DMS114 treated with DMSO at 0.1 percent for 48 hours (cell line): ENCODE measurements at regions not wholly inside any gene's neighbourhood (a gene's known extent, or its start where the extent isn't known, plus 50 kb on each side); places are given as distances from the start of the nearest gene placed in this dataset.

ENCODE experiments used
- DNase-seq: peaks from one replicate; lab custom pipeline; 2025; ENCODE audit not compliant: unreplicated experiment; lab: John Stamatoyannopoulos, UW

DNA sequence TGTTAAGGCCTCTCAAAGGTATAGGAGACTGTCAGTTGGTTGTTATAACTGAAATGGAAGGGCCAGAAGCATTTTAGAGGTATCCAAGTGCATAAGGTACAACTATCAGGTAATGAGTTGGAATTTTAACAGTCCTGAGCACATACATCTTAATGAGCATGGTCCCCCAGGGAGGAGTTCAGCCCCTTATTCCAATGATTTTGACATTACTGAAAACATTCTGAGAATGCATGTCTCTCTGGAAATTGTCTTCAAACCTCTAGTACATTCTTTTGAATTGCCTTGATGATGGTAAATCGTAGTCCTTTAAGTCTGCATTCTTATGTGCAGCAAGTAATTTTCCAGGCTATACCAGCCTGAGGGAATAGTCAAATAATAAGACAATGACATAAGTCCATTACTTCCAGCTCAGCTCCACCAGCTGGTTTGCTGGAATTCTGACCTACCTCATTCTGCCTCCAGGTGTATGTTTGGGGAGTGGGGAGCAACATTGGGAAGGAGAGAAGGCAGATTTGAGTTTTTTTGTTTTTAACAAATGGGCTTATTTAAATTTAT is 239.2 kb downstream of the MSRB3 start:
- DNase-seq = no peak

DNA sequence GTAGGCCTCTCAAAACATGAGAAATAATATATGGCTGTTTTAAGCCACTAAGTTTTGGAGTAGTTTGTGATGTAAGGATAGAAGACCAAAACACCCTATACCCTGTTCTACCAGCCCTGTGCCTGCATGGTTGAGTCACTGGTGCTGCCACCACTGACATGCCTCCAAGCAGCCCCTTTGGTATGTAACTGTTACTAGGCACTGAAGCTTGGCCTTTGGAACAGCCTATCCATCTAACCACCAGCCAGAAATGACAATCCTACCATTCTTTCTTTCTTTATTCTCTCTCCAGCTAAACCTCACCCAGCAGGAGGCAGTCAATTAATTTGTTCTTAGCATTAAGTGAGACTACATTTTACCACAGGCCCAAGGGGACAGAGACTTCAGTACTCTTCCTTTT is 240.3 kb downstream of the MSRB3 start:
- no peak for DNase-seq

- DNase-seq = no peak
These were observed 242.2 kb downstream of the MSRB3 start for GRCh38 chr12:65520658-65521057.

GRCh38 chr12:65522956-65523860 is 244.7 kb downstream of the MSRB3 start:
- DNase-seq = no peak

GRCh38 chr12:65524666-65525065 is 246.2 kb downstream of the MSRB3 start:
- no peak for DNase-seq

DNA sequence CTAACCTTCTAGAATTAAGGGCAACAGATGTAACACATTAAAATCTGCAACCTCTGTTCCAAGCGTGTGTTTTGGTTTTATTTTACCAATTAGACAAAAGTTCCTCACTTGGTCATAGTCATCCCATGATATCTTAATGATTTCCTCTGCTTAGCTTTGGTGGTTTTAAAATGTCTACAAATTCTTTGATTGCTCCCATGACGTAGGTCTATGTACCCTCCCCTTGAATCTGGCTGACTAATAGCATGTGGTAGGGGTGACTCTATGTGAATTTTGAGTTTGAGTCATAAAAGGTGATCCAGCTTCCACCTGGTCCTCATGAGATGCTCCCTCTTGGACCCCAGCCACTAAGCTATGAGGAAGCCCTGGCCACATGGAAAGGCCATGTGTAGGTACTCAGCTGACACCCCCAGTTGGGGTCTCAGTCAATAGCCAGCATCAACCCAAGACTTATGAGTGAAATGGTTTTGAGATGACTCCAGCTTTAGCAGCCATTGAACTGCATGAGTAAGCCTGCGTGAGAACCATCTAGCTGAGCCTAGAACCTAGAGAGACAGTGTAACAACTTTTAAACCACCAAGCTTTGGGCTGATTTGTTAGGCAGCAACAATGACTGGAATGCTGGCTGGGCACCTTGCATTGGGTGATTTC is 247.1 kb downstream of the MSRB3 start:
- DNase-seq = no peak

GRCh38 chr12:65526311-65526710 is 247.8 kb downstream of the MSRB3 start:
- no peak for DNase-seq

GRCh38 chr12:65528127-65528526 is 249.6 kb downstream of the MSRB3 start:
- no peak for DNase-seq

DNA sequence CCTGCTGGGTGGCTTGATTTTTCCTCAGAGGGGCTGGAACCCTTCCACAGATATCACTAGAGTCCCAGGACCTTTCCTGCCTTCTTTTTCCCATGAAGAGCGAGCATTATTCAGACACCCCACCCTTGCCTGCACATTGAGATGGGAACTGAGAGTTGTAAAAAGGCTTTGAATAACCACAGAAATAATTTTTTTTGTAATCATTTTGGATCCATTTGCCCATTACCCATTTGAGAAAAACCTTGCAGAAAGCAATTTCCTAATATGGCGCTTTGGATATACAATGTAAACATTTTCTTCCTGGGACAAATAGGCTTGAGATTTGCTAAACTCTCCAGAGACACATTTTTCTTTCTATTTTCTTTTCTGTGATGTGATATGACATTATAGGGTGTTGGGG is 250.6 kb downstream of the MSRB3 start:
- no peak for DNase-seq

DNA sequence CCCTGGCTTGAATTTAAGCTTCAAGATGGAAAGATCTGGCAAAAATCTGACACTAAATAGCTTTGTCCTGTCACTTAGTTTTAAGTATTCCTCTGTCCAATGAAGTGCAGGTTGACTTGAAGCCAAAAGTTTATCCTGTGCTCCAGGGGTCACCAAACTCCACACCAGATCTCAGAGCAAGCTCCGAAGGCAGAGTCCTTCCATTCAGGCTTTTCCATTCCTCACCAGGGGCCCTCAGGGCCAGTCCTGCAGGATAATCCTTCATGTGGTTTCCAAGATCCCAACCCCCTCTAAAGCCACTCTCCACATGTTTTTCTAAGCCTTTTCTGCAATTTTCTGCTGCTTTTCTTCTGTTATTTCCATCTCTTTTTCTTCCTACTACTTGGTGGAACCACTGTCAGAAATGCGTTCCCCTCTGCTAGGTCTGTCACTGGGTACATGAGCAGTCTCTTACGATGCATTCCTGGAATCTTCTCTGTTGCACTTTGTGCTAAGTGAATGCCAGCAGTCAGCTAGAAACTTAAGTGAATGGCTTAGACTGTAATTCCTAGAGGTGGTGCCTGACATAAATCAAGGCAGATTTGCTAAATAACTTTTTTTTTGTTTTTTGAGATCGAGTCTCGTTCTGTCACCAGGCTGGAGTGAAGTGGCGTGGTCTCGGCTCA is 251.4 kb downstream of the MSRB3 start:
- DNase-seq = peak; percentile 72

GRCh38 chr12:65532162-65532561 is 253.7 kb downstream of the MSRB3 start:
- peak; percentile 29 for DNase-seq

DNA sequence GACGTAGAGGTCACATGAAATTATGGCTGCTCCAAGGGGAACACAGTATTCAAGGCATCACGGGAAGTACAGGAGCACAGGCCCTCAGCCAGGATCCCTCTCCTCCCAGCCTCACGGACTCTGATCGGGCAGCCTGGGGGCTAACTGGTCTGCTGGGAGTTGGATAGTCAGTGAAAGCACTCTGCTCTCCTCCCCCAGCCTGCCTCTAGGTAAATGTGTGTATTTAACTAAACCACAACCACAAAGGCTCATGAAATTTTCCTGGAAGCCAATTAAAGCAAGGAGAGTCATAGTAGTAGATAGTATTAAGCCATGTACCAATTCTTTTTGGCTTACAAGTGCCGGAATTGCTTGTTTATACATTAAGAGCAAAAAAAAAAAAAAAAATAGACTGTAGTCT is 254.3 kb downstream of the MSRB3 start:
- peak; percentile 33 for DNase-seq

DNA sequence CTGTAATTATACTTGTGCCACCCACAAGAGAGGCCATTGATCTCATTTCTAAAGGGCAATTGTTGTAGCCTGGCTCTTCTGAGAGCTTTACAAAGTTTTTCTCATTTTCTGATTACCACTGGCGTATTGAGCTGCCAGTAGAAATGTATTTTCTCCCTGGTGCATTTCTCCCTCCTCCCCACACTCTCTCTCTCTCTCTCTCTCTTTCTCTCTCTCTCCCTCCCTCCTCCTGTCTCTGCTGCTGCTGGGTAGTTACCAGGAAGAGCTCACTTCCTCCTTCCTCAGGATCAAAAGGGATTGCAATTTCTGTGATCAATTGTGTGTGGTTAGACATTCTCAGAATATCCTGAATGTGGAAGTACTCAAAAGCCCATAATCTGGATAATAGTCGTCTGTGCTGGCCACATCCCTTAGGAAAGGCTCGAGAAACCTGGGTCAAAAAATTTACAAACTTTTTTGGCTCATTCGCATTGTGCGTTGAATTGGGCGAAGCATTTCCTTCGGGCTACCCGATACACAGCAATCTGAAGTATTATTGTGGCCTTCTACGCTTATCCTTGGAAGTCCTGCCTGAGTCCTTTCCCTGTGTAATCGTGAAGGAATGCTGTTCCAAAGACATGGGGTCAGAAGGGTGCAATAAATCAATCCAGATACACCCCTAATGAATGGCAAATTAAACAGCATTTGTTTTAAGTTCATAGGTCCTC is 254.8 kb downstream of the MSRB3 start:
- DNase-seq = peak; percentile 85

- peak; percentile 68 for DNase-seq
These were observed 255.9 kb downstream of the MSRB3 start for GRCh38 chr12:65534238-65534841.

DNA sequence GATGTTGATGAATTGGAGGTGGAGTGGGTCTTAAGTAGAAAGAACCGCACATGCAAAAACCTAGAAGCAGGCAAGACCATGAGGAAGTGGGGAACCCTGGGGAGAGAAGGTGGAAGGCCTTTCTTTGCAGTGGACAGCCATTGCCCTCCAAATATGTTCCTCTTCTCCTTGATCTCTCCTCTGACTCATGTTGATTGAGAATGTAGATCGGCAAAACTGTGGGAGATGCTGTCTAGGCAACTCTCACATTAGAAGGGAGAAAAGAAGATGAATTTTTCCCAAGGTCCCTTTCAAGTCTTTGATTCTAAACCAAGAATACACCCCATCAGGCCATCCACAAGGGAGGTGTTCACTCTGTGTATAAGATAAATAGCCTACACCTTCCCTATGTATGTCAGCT is 257.5 kb downstream of the MSRB3 start:
- DNase-seq = no peak

DNA sequence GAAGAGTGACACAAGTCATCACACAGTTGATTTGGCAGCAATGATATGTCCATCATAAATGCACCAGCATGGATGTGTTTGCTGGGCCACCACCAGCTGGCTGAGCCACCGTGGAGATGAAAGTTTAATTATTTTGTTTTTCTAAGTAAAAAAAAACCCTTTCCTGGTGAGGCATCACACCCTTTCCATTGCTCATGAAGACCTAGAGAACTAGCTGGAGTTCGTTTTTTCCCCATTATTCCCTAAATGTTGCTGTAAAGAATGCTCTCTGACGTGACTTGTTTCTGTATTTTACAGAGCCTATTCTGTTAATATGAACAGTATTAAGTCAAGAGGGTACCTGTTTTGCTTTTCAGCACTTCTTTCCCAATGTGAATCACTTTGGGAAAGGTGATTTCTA is 257.9 kb downstream of the MSRB3 start:
- no peak for DNase-seq

DNA sequence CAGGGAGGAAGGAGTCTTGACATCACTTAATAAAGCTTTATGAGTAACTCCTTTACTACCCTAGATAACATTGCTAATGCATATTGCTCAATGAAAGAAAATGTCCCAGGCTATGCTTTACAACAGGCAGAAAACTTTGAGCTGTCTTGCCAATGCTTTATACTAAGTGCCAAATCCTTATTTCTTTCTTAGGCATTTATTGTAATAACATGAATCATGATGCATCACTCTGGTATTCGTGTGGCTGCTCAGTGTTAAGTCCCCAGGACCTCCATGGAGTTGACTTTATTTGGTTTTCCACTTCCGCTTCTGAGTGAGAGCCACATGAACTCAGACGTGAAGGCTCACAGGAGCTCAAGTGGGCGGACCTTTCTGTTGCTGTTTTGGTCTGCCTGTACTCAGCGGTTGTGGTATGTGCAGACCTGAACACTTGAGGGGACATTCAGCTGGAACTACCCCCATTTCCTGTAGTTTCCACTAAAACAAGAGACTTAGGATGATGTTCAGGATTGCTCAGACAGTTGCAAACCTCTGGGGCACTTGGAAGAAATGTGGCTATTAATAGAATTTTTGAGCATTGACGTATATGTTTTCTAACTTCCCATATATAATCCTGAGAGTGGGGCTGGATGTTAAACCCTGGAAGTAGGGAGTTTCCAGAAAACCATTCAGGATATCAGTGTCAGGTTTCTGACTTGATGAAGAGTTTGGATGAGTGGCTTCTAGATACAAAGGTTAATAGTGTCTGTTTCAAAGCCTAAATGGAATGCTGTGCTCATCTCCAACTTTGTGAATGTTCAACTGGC is 258.6 kb downstream of the MSRB3 start:
- no peak for DNase-seq

DNA sequence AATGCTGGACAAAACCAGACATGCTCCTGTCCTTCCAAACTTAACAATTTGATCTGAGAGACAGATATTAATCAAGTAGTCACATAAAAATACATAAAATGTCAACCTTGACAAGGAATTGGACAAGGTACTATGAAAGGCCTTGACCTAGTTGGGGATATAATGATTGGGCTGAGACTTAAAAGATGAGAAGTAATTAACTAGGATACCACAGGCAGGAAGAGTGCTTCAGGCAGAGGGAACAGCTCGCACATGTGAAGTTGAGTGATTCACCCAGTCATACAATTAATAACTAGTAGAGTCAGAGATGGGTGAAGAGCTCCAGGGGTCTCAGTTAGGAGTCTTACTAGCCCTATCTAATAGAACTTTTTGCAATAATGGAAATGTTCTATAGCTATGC is 259.5 kb downstream of the MSRB3 start:
- DNase-seq = no peak

- no peak for DNase-seq
These were observed 260.5 kb downstream of the MSRB3 start for GRCh38 chr12:65539023-65539422.

GRCh38 chr12:65540140-65540539 is 261.7 kb downstream of the MSRB3 start:
- no peak for DNase-seq
